SJSA1 (cell line): ENCODE measurements at regions not wholly inside any gene's neighbourhood (a gene's known extent, or its start where the extent isn't known, plus 50 kb on each side); places are given as distances from the start of the nearest gene placed in this dataset.
"Not testable (repeated sequence)": the region's sequence is repeated elsewhere in the genome, so short reads cannot be mapped to it uniquely, and the experiment has no call there.

Source experiments
- DNase-seq, 2 experiments: peaks; one replicate each; pipeline ENCODE4 v3.0.0-alpha.2; 2015 to 2020; ENCODE audit warnings: low spot score in 2 of 2, low read depth in 1 of 2
- H3K27ac ChIP-seq: fragments of 250-450 bp; sonication (Bioruptor Pico); 2 replicates; pipeline ENCODE4 v1.5.1; 2020; ENCODE audit warnings: mild to moderate bottlenecking, moderate library complexity
- H3K27me3 ChIP-seq: fragments of 250-450 bp; sonication (Bioruptor Pico); replicated peaks from 2 replicates; pipeline ENCODE4 v1.5.1; 2020; ENCODE audit warnings: mild to moderate bottlenecking, moderate library complexity
- H3K36me3 ChIP-seq: fragments of 250-450 bp; sonication (Bioruptor Pico); 2 replicates; pipeline ENCODE4 v1.5.1; 2020; ENCODE audit warnings: mild to moderate bottlenecking
- H3K4me1 ChIP-seq: fragments of 250-450 bp; sonication (Bioruptor Pico); replicated peaks from 2 replicates; pipeline ENCODE4 v1.6.1; 2021; ENCODE audit warnings: mild to moderate bottlenecking
- H3K4me3 ChIP-seq: fragments of 250-450 bp; sonication (Bioruptor Pico); 2 replicates; pipeline ENCODE4 v1.5.1; 2020; ENCODE audit warnings: mild to moderate bottlenecking
- H3K9me3 ChIP-seq: fragments of 250-450 bp; sonication (Bioruptor Pico); replicated peaks from 2 replicates; pipeline ENCODE4 v1.5.1; 2020; ENCODE audit warnings: mild to moderate bottlenecking

GRCh38 chr17:34059423-34060220 is 195.5 kb upstream of the CCL2 start:
- Histone ChIP-seq H3K27me3 (no peaks in the 10 kb centered on the region), H3K36me3 (no peaks in the 10 kb centered on the region), H3K4me3 (no peak overlapping the region), H3K27ac (no peak overlapping the region), H3K9me3 (no peaks in the 10 kb centered on the region), H3K4me1 (no peaks in the 10 kb centered on the region)
- DNase-seq: no peak

GRCh38 chr17:34066528-34066927 is 188.6 kb upstream of the CCL2 start:
- H3K4me3 ChIP-seq: no peak overlapping the region
- no peaks in the 10 kb centered on the region for H3K4me1 ChIP-seq
- no peak for DNase-seq
- H3K27ac ChIP-seq: no peak overlapping the region
- no peaks in the 10 kb centered on the region for H3K9me3 ChIP-seq
- no peaks in the 10 kb centered on the region for H3K27me3 ChIP-seq
- H3K36me3 ChIP-seq: no peaks in the 10 kb centered on the region

GRCh38 chr17:34067011-34067410 is 188.1 kb upstream of the CCL2 start:
- no peaks in the 10 kb centered on the region for H3K36me3 ChIP-seq
- no peak overlapping the region for H3K27ac ChIP-seq
- H3K27me3 ChIP-seq: no peaks in the 10 kb centered on the region
- DNase-seq: no peak
- no peaks in the 10 kb centered on the region for H3K4me1 ChIP-seq
- no peaks in the 10 kb centered on the region for H3K9me3 ChIP-seq
- H3K4me3 ChIP-seq: no peak overlapping the region

- H3K4me1 ChIP-seq: no peaks in the 10 kb centered on the region
- no peaks in the 10 kb centered on the region for H3K9me3 ChIP-seq
- H3K27me3 ChIP-seq: no peaks in the 10 kb centered on the region
- H3K36me3 ChIP-seq: no peaks in the 10 kb centered on the region
- no peak for DNase-seq
- H3K27ac ChIP-seq: no peak overlapping the region
- H3K4me3 ChIP-seq: no peak overlapping the region
Observed at GRCh38 chr17:34068571-34068970, 186.5 kb upstream of the CCL2 start.

- no peak for DNase-seq
- Histone ChIP-seq H3K4me1 (no peaks in the 10 kb centered on the region), H3K27ac (no peak overlapping the region), H3K27me3 (no peaks in the 10 kb centered on the region), H3K36me3 (no peaks in the 10 kb centered on the region), H3K9me3 (no peaks in the 10 kb centered on the region), H3K4me3 (no peak overlapping the region)
Observed at GRCh38 chr17:34070712-34071111, 184.4 kb upstream of the CCL2 start.

DNA sequence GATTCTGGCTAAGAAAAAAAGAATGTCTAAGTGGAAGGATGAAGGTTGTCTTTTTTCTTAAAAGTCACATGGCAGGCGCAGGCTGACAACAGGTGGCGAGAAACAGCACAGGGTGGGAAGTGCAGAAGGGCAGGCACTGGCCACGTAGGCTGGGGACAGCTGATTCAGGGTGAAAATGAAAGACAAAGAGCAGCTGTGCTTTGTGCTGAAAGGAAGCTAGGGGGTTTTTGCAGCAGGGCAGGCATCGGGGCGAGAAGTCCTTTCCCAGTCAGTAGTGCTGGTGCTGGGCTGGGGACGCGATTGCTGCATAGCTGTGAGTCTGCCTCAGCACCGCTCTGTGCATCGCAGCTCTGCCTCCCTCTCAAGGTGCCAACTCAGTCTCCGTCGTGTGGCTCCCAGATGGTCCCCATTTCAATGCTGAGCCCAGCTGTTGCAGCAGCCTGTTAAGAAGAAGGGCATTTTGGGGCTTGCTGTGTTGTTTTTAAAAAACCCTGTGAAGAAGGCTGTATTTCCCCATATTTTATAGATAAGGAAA is 183.1 kb upstream of the CCL2 start:
- Histone ChIP-seq H3K27me3 (no peaks in the 10 kb centered on the region), H3K27ac (no peak overlapping the region), H3K36me3 (no peaks in the 10 kb centered on the region), H3K9me3 (no peaks in the 10 kb centered on the region), H3K4me1 (no peaks in the 10 kb centered on the region), H3K4me3 (no peak overlapping the region)
- no peak for DNase-seq

DNA sequence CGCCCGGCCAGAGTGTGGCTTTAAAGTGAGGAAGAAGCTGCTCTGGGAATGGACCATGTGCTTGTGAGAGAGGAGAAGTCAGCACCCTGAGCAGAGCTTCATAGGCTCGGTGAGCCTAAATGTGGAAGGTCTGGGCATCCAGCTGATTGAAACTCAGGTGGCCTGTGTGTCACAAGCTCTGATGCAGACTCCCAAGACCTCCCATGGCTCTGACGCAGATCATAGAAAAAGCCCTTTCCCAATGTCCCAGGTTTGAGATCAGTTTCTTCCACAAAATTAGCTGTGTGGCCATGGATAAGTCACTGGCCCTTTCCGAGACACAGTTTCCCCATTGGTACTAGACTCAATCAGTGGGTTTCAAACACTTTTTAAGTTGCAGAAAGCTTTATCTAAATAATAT is 180.0 kb upstream of the CCL2 start:
- H3K27ac ChIP-seq: no peak overlapping the region
- H3K4me1 ChIP-seq: no peaks in the 10 kb centered on the region
- H3K27me3 ChIP-seq: no peaks in the 10 kb centered on the region
- H3K36me3 ChIP-seq: no peaks in the 10 kb centered on the region
- no peak for DNase-seq
- no peaks in the 10 kb centered on the region for H3K9me3 ChIP-seq
- no peak overlapping the region for H3K4me3 ChIP-seq

DNA sequence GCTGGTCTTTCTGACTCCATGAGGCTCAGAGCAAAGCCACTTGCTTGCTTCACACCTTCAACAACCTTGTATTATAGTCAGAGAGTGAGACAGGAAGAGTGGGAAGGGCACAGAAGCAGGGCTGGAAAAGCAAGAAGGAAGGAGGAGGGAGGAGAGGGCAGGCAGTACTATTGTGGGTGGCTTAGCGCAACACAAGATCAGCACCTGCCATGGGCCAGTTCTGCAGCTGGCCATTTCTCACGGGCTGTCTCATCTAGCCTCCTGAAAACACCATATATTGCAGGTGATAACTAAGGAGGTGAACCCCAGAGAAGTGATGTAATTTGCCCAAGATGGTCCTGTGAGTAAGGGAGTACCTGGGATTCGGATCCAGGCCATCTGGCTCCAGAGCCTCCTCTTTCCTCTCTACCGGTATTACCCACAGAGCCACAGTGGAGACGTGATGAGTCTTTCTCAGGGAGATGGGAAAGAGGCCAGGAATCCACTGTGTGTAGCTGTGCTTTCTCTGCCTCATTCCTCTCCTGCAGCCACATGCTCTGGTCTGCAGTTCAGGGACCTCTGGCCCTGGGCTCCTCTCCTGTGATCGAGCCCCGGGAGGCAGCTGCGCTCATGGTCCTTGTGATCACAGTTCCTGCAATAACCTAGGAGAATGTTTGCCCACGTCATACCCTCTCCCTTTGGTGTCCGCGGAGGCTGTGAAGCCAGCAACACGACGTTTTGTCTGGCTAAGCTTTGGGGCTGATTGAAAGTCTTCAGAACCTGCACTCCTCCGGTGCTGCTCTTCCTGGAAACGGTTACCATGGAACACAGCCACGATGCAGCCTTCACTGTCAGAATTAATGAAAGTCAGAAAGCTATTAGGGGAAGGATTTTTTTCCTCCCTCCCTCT is 178.1 kb upstream of the CCL2 start:
- no peak overlapping the region for H3K27ac ChIP-seq
- H3K36me3 ChIP-seq: no peaks in the 10 kb centered on the region
- H3K4me3 ChIP-seq: no peak overlapping the region
- H3K27me3 ChIP-seq: no peaks in the 10 kb centered on the region
- H3K9me3 ChIP-seq: no peaks in the 10 kb centered on the region
- no peak for DNase-seq
- no peaks in the 10 kb centered on the region for H3K4me1 ChIP-seq

GRCh38 chr17:34081269-34081668 is 173.8 kb upstream of the CCL2 start:
- no peak overlapping the region for H3K27ac ChIP-seq
- H3K27me3 ChIP-seq: no peaks in the 10 kb centered on the region
- peak in 1 of 2 experiments; percentile 3 for DNase-seq
- no peak overlapping the region for H3K4me3 ChIP-seq
- no peaks in the 10 kb centered on the region for H3K9me3 ChIP-seq
- no peaks in the 10 kb centered on the region for H3K4me1 ChIP-seq
- no peaks in the 10 kb centered on the region for H3K36me3 ChIP-seq

GRCh38 chr17:34082404-34082803 is 172.7 kb upstream of the CCL2 start:
- H3K36me3 ChIP-seq: no peaks in the 10 kb centered on the region
- DNase-seq: no peak
- no peaks in the 10 kb centered on the region for H3K4me1 ChIP-seq
- H3K27ac ChIP-seq: no peak overlapping the region
- no peak overlapping the region for H3K4me3 ChIP-seq
- no peaks in the 10 kb centered on the region for H3K9me3 ChIP-seq
- no peaks in the 10 kb centered on the region for H3K27me3 ChIP-seq

DNA sequence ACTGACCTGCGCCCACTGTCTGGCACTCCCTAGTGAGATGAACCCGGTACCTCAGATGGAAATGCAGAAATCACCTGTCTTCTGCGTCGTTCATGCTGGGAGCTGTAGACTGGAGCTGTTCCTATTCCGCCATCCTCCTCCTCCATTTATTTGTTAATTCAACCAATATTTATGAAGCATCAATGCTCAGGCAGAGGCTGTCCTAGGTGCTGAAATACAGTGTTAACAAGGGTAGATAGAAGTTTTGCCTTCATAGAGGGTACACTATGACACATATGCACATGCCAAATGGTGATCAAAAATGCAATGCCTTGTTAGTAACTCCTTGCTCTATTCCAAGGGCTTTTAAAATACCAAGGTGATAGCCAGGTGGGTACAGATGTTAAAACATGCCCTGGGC is 166.0 kb upstream of the CCL2 start:
- H3K4me1 ChIP-seq, DNase-seq, H3K9me3 ChIP-seq, H3K27me3 ChIP-seq, H3K4me3 ChIP-seq, H3K36me3 ChIP-seq, H3K27ac ChIP-seq: not testable (repeated sequence)

- Histone ChIP-seq H3K27me3 (no peaks in the 10 kb centered on the region), H3K9me3 (no peaks in the 10 kb centered on the region), H3K27ac (no peak overlapping the region), H3K4me1 (no peaks in the 10 kb centered on the region), H3K4me3 (no peak overlapping the region), H3K36me3 (no peaks in the 10 kb centered on the region)
- no peak for DNase-seq
Observed at GRCh38 chr17:34090593-34090992, 164.5 kb upstream of the CCL2 start.

DNA sequence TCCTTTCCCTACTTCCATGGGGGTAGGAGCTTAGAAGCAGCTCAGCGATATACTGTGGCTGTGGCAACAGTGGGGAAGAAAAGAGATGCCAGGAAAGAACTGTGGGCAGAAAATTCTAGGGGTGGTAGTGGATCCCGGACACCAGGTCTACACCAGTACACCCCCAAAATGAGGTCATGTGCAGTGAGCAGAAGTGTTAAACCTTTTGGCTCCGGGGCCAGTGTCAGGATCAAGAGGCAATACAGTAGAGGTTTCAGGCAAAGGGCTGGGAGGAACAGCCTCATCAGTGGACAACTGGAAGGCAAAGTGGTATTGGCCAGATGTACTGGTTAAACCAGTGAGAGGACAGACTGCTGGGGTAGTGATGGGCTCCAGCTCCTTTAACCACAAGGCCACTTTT is 163.1 kb upstream of the CCL2 start:
- Histone ChIP-seq H3K4me3 (no peak overlapping the region), H3K27me3 (no peaks in the 10 kb centered on the region), H3K36me3 (no peaks in the 10 kb centered on the region), H3K9me3 (no peaks in the 10 kb centered on the region), H3K27ac (no peak overlapping the region), H3K4me1 (no peaks in the 10 kb centered on the region)
- DNase-seq: no peak

- Histone ChIP-seq H3K27ac (no peak overlapping the region), H3K9me3 (no peaks in the 10 kb centered on the region), H3K4me1 (no peaks in the 10 kb centered on the region), H3K27me3 (no peaks in the 10 kb centered on the region), H3K4me3 (no peak overlapping the region), H3K36me3 (no peaks in the 10 kb centered on the region)
- no peak for DNase-seq
Observed at GRCh38 chr17:34095106-34095505, 160.0 kb upstream of the CCL2 start.
